ENCODE measurements at regions not wholly inside any gene's neighbourhood (a gene's known extent, or its start where the extent isn't known, plus 50 kb on each side); places are given as distances from the start of the nearest gene placed in this dataset.

DNA sequence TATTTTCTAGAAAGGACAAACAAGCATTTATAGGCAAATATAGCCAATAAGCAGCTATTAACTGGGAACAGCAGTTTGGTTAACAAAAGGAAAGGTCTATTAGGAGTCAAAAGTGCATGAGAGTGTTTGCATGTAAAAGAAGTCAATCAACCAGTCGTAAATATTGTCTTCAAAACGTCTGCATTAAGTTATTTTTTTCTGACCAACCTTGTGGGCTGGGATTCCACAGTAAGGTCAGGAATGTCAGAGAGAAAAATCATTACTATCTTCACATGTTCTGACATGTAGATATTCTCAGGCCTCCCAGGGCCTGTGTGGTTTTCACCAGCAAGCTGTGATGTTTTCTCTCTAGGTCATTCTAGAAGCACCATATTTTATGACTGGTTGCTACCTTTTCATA is 922.5 kb downstream of the SUCLG1 start:
- TF ChIP-seq, protein P1, sequence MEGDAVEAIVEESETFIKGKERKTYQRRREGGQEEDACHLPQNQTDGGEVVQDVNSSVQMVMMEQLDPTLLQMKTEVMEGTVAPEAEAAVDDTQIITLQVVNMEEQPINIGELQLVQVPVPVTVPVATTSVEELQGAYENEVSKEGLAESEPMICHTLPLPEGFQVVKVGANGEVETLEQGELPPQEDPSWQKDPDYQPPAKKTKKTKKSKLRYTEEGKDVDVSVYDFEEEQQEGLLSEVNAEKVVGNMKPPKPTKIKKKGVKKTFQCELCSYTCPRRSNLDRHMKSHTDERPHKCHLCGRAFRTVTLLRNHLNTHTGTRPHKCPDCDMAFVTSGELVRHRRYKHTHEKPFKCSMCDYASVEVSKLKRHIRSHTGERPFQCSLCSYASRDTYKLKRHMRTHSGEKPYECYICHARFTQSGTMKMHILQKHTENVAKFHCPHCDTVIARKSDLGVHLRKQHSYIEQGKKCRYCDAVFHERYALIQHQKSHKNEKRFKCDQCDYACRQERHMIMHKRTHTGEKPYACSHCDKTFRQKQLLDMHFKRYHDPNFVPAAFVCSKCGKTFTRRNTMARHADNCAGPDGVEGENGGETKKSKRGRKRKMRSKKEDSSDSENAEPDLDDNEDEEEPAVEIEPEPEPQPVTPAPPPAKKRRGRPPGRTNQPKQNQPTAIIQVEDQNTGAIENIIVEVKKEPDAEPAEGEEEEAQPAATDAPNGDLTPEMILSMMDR (IDR thresholded peaks at IDR 0.05): no peak
- no peak for TF ChIP-seq SIN3A (IDR thresholded peaks at IDR 0.05; ENCODE audit: borderline replicate concordance, insufficient read depth, low read depth, low read length)

Data from Panc1 (cell line).